IMR-90 (cell line): ENCODE measurements at regions not wholly inside any gene's neighbourhood (a gene's known extent, or its start where the extent isn't known, plus 50 kb on each side); places are given as distances from the start of the nearest gene placed in this dataset.

Experiments used
- ATAC-seq: fragments of 200-7000 bp; cut with Tn5 transposase; 2 replicates; pipeline ENCODE4 v1.9.1; 2020; ENCODE audit warnings: low read depth, mild to moderate bottlenecking, moderate library complexity
- BruUV-seq: library from RNA; stranded (reverse); fragments of 400-500 nt; replicated peaks from 2 replicates; lab custom pipeline; 2021; lab: Mats Ljungman, UMichigan
- CTCF ChIA-PET: fragments of 300-600 bp; formaldehyde crosslinking; extraction: SDS; loops from one replicate; lab custom pipeline; 2021; ENCODE audit warnings: antibody characterized with exemption; lab: Yijun Ruan, JAX
- POLR2A ChIA-PET: fragments of 300-600 bp; sonication (Branson Sonifier 250); formaldehyde crosslinking; loops from one replicate; lab custom pipeline; 2022; ENCODE audit warnings: antibody characterized with exemption; ENCODE audit not compliant: unreplicated experiment; lab: Charles Lee
- DNase-seq: peaks from one replicate; pipeline ENCODE4 v3.0.0; 2013
- H2AFZ ChIP-seq: replicated peaks from 2 replicates; pipeline ENCODE3; 2013; ENCODE audit warnings: low read length, mild to moderate bottlenecking; ENCODE audit not compliant: poor library complexity
- H2AK5ac ChIP-seq: 2 replicates; pipeline ENCODE4 v1.6.1; 2013; ENCODE audit warnings: low read depth, low read length, inconsistent platforms
- H2AK9ac ChIP-seq: replicated peaks from 2 replicates; pipeline ENCODE3; 2013; ENCODE audit warnings: mild to moderate bottlenecking, low read depth, low read length, moderate library complexity; ENCODE audit not compliant: poor library complexity
- H2BK120ac ChIP-seq: 2 replicates; pipeline ENCODE4 v1.6.1; 2013; ENCODE audit warnings: low read depth, low read length, inconsistent platforms
- H2BK15ac ChIP-seq: 3 replicates; pipeline ENCODE4 v1.6.1; 2013; ENCODE audit warnings: low read depth, low read length, inconsistent platforms
- H2BK20ac ChIP-seq: 2 replicates; pipeline ENCODE4 v1.6.1; 2013; ENCODE audit warnings: low read depth, mild to moderate bottlenecking, inconsistent platforms, low read length, moderate library complexity
- H2BK5ac ChIP-seq: 2 replicates; pipeline ENCODE4 v1.6.1; 2013; ENCODE audit warnings: mild to moderate bottlenecking, low read depth, low read length, inconsistent platforms; ENCODE audit not compliant: poor library complexity, severe bottlenecking
- H3K14ac ChIP-seq: replicated peaks from 2 replicates; pipeline ENCODE4 v1.6.1; 2013; ENCODE audit warnings: low read depth, low read length, inconsistent platforms
- H3K18ac ChIP-seq: 2 replicates; pipeline ENCODE4 v1.6.1; 2013; ENCODE audit warnings: low read depth, low read length, control low read depth
- H3K23ac ChIP-seq: 2 replicates; pipeline ENCODE4 v1.6.1; 2013; ENCODE audit warnings: low read depth, low read length, inconsistent platforms
- H3K27ac ChIP-seq: 2 replicates; pipeline ENCODE4 v1.5.1; 2013; ENCODE audit warnings: mild to moderate bottlenecking, control low read depth, low read length; ENCODE audit not compliant: insufficient read depth
- H3K27me3 ChIP-seq: 2 replicates; pipeline ENCODE4 v1.6.1; 2013; ENCODE audit warnings: low read length; ENCODE audit not compliant: control insufficient read depth, insufficient read depth
- H3K36me3 ChIP-seq: 2 replicates; pipeline ENCODE4 v1.6.1; 2013; ENCODE audit warnings: low read length, mixed read lengths; ENCODE audit not compliant: control insufficient read depth, insufficient read depth
- H3K4ac ChIP-seq: 2 replicates; pipeline ENCODE4 v1.6.1; 2013; ENCODE audit warnings: low read depth, low read length, inconsistent platforms
- H3K4me1 ChIP-seq: 2 replicates; pipeline ENCODE4 v1.6.1; 2013; ENCODE audit warnings: low read length, mixed read lengths; ENCODE audit not compliant: control insufficient read depth, insufficient read depth
- H3K4me2 ChIP-seq: 2 replicates; pipeline ENCODE4 v1.6.1; 2013; ENCODE audit warnings: low read depth, mild to moderate bottlenecking, control low read depth, low read length, moderate library complexity
- H3K4me3 ChIP-seq: 2 replicates; pipeline ENCODE4 v1.5.1; 2013; ENCODE audit warnings: low read depth, mild to moderate bottlenecking, control low read depth, low read length, moderate library complexity; ENCODE audit not compliant: insufficient read depth
- H3K56ac ChIP-seq: 2 replicates; pipeline ENCODE4 v1.6.1; 2013; ENCODE audit warnings: low read length, inconsistent platforms; ENCODE audit not compliant: insufficient read depth; ENCODE audit errors: extremely low read depth
- H3K79me1 ChIP-seq, 2 experiments: 2 replicates each; pipeline ENCODE4 v1.6.1; 2013; ENCODE audit warnings: low read length in 2 of 2, inconsistent platforms in 1 of 2, low read depth in 1 of 2
- H3K9ac ChIP-seq: 2 replicates; pipeline ENCODE4 v1.6.1; 2013; ENCODE audit warnings: low read depth, low read length, control low read depth
- H3K9me1 ChIP-seq: 2 replicates; pipeline ENCODE4 v1.6.1; 2013; ENCODE audit warnings: low read length, inconsistent platforms; ENCODE audit not compliant: insufficient read depth
- H3K9me3 ChIP-seq: 2 replicates; pipeline ENCODE4 v1.6.1; 2013; ENCODE audit warnings: low read length; ENCODE audit not compliant: control insufficient read depth, insufficient read depth
- H4K20me1 ChIP-seq: 2 replicates; pipeline ENCODE4 v1.6.1; 2013; ENCODE audit warnings: low read length, inconsistent platforms; ENCODE audit not compliant: insufficient read depth
- H4K5ac ChIP-seq: 2 replicates; pipeline ENCODE4 v1.6.1; 2013; ENCODE audit warnings: mild to moderate bottlenecking, low read depth, low read length, control low read depth
- H4K8ac ChIP-seq, 2 experiments: 2 replicates each; pipeline ENCODE4 v1.6.1; 2013; ENCODE audit warnings: low read depth in 2 of 2, low read length in 2 of 2, control low read depth in 1 of 2, inconsistent platforms in 1 of 2
- H4K91ac ChIP-seq: 2 replicates; pipeline ENCODE4 v1.6.1; 2013; ENCODE audit warnings: low read depth, low read length, inconsistent platforms; ENCODE audit not compliant: insufficient read depth
- BHLHE40 ChIP-seq: fragments of 150-350 bp; IDR thresholded peaks from 2 replicates; pipeline ENCODE4 v1.6.1; 2016; ENCODE audit warnings: mild to moderate bottlenecking, low read depth, low read length
- CEBPB ChIP-seq: IDR thresholded peaks from 2 replicates; pipeline ENCODE4 v1.6.1; 2012; ENCODE audit warnings: low read depth, low read length, improper control_type of control experiment
- CHD1 ChIP-seq: IDR thresholded peaks from 2 replicates; pipeline ENCODE4 v1.6.1; 2012; ENCODE audit warnings: low read depth, low read length, improper control_type of control experiment
- FOS ChIP-seq: fragments of 150-350 bp; IDR thresholded peaks from 2 replicates; pipeline ENCODE4 v1.6.1; 2016; ENCODE audit warnings: low read depth, low read length
- MXI1 ChIP-seq: IDR thresholded peaks from 2 replicates; pipeline ENCODE4 v1.6.1; 2012; ENCODE audit warnings: low read depth, mild to moderate bottlenecking, low read length, moderate library complexity, borderline replicate concordance
- POLR2A ChIP-seq: IDR thresholded peaks from 2 replicates; pipeline ENCODE4 v1.6.1; 2012; ENCODE audit warnings: mild to moderate bottlenecking, low read depth, low read length
- USF2 ChIP-seq: fragments of 150-350 bp; IDR thresholded peaks from 2 replicates; pipeline ENCODE4 v1.6.1; 2017; ENCODE audit warnings: mild to moderate bottlenecking, antibody characterized with exemption, low read length, low read depth
- WGBS, 2 experiments: methylation state at CpG; one replicate each; pipeline versions ENCODE4 v1.1.5 to v1.1.7; 2013; ENCODE audit warnings: missing lambda C conversion rate in 2 of 2; ENCODE audit not compliant: insufficient read length in 1 of 2; ENCODE audit errors: extremely low coverage in 2 of 2; 5-methylcytosine and 5-hydroxymethylcytosine counted together
- dilution Hi-C: fragments of 300-500 bp; cut with HindIII; formaldehyde crosslinking; loops from one replicate; pipeline ENCODE4 v1.14.3; 2018; ENCODE audit warnings: low sequenced_read_pairs; ENCODE audit not compliant: unreplicated experiment
- in situ Hi-C: fragments of 300-500 bp; cut with MboI; formaldehyde crosslinking; loops from 3 replicates; pipeline ENCODE4 v1.14.3; 2019; ENCODE audit warnings: low sequenced_read_pairs, inconsistent platforms, mixed read lengths
- intact Hi-C: fragments of 100-400 bp; cut with micrococcal nuclease; formaldehyde crosslinking; loops from 2 replicates; pipeline ENCODE4 v1.10.0; 2022

- Histone ChIP-seq H3K56ac (no peak overlapping the region), H2AK9ac (no peak overlapping the region), H3K4ac (no peak overlapping the region), H2BK15ac (no peak overlapping the region), H4K8ac (no peak overlapping the region), H2BK20ac (no peak overlapping the region), H3K27ac (no peak overlapping the region), H3K9ac (no peak overlapping the region), H4K20me1 (no peaks in the 10 kb centered on the region), H3K4me3 (no peak overlapping the region), H2AK5ac (no peak overlapping the region), H3K18ac (no peak overlapping the region), H3K79me1 (no peaks in the 10 kb centered on the region), H3K14ac (no peak overlapping the region), H4K5ac (no peak overlapping the region), H2BK5ac (no peak overlapping the region), H3K9me3 (no peaks in the 10 kb centered on the region), H2BK120ac (no peak overlapping the region), H4K91ac (no peak overlapping the region), H3K36me3 (no peaks in the 10 kb centered on the region), H3K23ac (no peak overlapping the region), H3K27me3 (peaks cover 6% of the 10 kb centered on the region), H2AFZ (no peak overlapping the region), H3K4me1 (no peaks in the 10 kb centered on the region), H3K9me1 (no peaks in the 10 kb centered on the region), H3K4me2 (no peak overlapping the region)
- WGBS, 2 experiments = 62% methylated on average over 2 of the region's 8 CpGs; no CpG with 5 or more reads in 1 of the 2 experiments
- no TSS peak for BruUV-seq
- CTCF ChIA-PET = no interaction called here
- in situ Hi-C loops (no loop called here), dilution Hi-C loops (no loop called here), intact Hi-C loops (no loop called here)
- POLR2A ChIA-PET = no interaction called here
- no peak for TF ChIP-seq POLR2A
- TF ChIP-seq MXI1 = no peak
- TF ChIP-seq BHLHE40 = no peak
- no peak for TF ChIP-seq USF2
- TF ChIP-seq CHD1 = no peak
- no peak for TF ChIP-seq FOS
- no peak for TF ChIP-seq CEBPB
- ATAC-seq (no peak), DNase-seq (no peak)
Measured at GRCh38 chr4:15295421-15296162, 132.2 kb upstream of the C1QTNF7 start.
